BJ (cell line): ENCODE measurements at regions not wholly inside any gene's neighbourhood (a gene's known extent, or its start where the extent isn't known, plus 50 kb on each side); places are given as distances from the start of the nearest gene placed in this dataset.

Experiments
- CTCF ChIA-PET: fragments of 350-600 bp; formaldehyde crosslinking; extraction: SDS; loops from one replicate; lab custom pipeline; 2021; ENCODE audit warnings: antibody characterized with exemption, inconsistent platforms; lab: Yijun Ruan, JAX
- POLR2A ChIA-PET: fragments of 300-600 bp; sonication (Branson Sonifier 250); formaldehyde crosslinking; extraction: SDS; loops from one replicate; lab custom pipeline; 2021; ENCODE audit warnings: antibody characterized with exemption; lab: Charles Lee
- DNase-seq: peaks from one replicate; pipeline ENCODE4 v3.0.0-alpha.2; 2011; ENCODE audit warnings: low read depth
- H3K27me3 ChIP-seq: 2 replicates; pipeline ENCODE4 v1.6.0; 2011; ENCODE audit warnings: low read length; ENCODE audit not compliant: control insufficient read depth, insufficient read depth
- H3K36me3 ChIP-seq: 2 replicates; pipeline ENCODE4 v1.5.1; 2011; ENCODE audit warnings: low read length; ENCODE audit not compliant: control insufficient read depth, insufficient read depth
- H3K4me3 ChIP-seq: 2 replicates; pipeline ENCODE4 v1.5.1; 2011; ENCODE audit warnings: low read depth, mild to moderate bottlenecking, control low read depth, low read length
- TF ChIP-seq, protein P1 (sequence below): IDR thresholded peaks from 2 replicates; pipeline ENCODE4 v1.5.1; 2011; ENCODE audit warnings: low read depth, mild to moderate bottlenecking, control low read depth, inconsistent platforms, low read length, moderate library complexity; ENCODE audit not compliant: insufficient read depth

DNA sequence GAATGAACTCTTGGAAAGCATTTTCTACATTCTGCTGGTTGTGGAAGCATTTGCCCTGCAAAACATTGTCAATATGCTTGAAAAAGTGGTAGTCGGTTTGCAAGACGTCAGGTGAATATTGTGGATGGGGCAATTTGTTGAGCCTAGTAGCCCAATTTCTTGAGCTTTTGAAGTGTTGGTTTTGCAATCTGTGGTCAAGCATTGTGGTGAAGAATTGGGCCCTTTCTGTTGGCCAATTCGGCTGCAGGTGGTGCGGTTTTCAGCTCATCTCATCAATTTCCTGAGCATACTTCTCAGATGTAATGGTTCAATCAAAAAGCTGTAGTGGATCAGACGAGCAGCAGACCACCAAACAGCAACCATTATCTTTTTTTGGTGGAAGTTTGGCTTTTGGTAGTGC lies 426.8 kb upstream of the CDH9 start:
- CTCF ChIA-PET: no interaction called here
- POLR2A ChIA-PET: no interaction called here

DNA sequence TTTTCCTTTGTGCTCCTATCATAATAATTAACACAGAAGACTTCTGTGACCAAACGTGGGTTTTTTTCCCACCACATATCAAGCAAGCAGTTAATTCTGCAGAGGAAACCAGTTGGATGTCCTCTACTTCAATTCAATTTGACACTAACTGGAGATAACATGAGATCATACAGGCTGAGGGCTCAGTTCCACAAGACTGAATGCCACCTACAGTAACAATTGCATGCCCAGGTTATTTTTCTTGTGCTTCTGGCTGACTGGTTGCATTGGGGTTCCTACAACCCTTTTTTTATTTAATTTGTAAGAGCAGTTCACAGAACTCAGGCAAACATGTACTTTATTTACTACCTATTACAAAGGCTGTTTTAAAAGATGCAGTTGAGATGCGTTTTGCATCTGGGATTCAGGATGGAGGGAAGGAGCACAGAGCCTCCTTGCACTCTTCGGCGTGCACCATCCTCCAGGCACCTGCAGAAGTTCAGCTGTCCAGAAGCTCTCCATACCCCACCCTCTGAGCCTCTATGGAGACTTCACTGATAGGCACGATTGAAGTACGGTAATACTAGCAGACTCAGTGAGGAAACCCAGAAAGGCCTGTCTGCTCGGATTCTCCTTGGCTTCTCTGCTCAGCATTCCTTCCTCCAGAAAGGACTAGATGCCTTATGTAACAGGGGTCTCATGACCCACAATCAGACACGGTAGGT lies 425.2 kb upstream of the CDH9 start:
- no peak for DNase-seq
- CTCF ChIA-PET: no interaction called here
- Histone ChIP-seq H3K36me3 (no peaks in the 10 kb centered on the region), H3K27me3 (no peaks in the 10 kb centered on the region), H3K4me3 (no peak overlapping the region)
- TF ChIP-seq, protein P1, sequence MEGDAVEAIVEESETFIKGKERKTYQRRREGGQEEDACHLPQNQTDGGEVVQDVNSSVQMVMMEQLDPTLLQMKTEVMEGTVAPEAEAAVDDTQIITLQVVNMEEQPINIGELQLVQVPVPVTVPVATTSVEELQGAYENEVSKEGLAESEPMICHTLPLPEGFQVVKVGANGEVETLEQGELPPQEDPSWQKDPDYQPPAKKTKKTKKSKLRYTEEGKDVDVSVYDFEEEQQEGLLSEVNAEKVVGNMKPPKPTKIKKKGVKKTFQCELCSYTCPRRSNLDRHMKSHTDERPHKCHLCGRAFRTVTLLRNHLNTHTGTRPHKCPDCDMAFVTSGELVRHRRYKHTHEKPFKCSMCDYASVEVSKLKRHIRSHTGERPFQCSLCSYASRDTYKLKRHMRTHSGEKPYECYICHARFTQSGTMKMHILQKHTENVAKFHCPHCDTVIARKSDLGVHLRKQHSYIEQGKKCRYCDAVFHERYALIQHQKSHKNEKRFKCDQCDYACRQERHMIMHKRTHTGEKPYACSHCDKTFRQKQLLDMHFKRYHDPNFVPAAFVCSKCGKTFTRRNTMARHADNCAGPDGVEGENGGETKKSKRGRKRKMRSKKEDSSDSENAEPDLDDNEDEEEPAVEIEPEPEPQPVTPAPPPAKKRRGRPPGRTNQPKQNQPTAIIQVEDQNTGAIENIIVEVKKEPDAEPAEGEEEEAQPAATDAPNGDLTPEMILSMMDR: no peak
- POLR2A ChIA-PET: no interaction called here

More for the DNA sequence above, 426.8 kb upstream of the CDH9 start:
- Histone ChIP-seq H3K27me3 (no peaks in the 10 kb centered on the region), H3K36me3 (no peaks in the 10 kb centered on the region), H3K4me3 (no peak overlapping the region)
- TF ChIP-seq, protein P1: no peak
- DNase-seq: no peak

DNA sequence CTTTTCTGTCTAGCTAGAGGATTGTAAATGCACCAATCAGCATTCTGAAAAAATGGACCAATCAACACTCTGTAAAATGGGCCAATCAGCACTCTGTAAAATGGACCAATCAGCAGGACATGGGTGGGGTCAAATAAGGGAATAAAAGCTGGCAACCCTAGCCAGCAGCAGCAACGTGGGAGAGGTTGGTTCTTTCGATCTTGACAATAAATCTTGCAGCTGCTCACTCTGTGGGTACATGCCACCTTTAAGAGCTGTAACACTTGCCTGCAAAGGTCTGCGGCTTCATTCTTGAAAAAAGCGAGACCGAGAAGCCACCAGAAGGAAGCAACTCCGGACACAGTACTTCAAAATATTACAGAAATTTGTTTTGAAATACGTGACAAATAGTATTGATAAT lies 424.6 kb upstream of the CDH9 start:
- DNase-seq: no peak
- ChIA-PET POLR2A (no interaction called here), CTCF (no interaction called here)
- H3K36me3 ChIP-seq: no peaks in the 10 kb centered on the region
- H3K27me3 ChIP-seq: no peaks in the 10 kb centered on the region
- TF ChIP-seq, protein P1: no peak
- no peak overlapping the region for H3K4me3 ChIP-seq

DNA sequence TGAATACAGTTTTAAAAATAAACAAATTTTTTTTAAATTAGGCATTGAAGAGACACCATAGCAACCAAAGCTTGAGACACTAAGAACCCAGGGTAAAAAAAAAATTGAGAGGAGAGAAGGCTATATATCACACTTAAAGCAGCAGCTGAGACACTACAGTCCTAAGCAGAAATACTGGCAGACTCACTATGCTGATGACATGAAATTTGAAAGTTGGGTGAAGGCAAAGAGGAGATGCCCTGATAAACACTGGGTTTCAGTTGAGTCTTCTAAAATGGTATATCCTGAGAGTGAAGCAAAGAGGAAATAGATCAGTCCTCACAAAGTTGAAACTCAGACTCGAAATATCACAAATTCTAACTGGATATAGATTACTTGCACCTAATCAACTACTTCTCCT lies 419.9 kb upstream of the CDH9 start:
- DNase-seq: no peak
- ChIA-PET CTCF (no interaction called here), POLR2A (no interaction called here)
- TF ChIP-seq, protein P1: no peak
- Histone ChIP-seq H3K36me3 (no peaks in the 10 kb centered on the region), H3K27me3 (no peaks in the 10 kb centered on the region), H3K4me3 (no peak overlapping the region)

DNA sequence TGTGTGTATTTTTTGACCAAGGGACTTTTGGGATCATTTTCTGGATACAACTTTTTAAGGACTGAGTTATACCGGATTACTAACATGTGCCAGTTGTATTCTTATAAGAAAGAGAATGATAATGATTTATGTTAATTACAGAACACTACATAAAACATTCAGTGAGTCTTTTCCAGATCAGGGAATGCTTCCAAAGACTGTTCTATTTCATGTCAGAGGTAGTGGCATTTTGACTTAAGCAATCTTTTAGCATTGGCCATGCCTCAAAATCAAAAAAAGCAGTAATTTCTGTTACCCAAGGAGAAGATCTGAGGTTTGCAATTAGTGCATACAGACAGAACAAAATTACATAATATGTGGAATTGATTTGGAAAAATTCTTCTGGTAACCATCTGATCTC lies 413.0 kb upstream of the CDH9 start:
- POLR2A ChIA-PET: no interaction called here
- CTCF ChIA-PET: no interaction called here
- Histone ChIP-seq H3K27me3 (no peaks in the 10 kb centered on the region), H3K4me3 (no peak overlapping the region), H3K36me3 (no peaks in the 10 kb centered on the region)
- no peak for DNase-seq
- TF ChIP-seq, protein P1: no peak
